NCI-H146 treated with DMSO at 0.1 percent for 48 hours (cell line): ENCODE measurements at regions not wholly inside any gene's neighbourhood (a gene's known extent, or its start where the extent isn't known, plus 50 kb on each side); places are given as distances from the start of the nearest gene placed in this dataset.

Source experiments
- DNase-seq: peaks from one replicate; lab custom pipeline; 2025; ENCODE audit not compliant: unreplicated experiment; lab: John Stamatoyannopoulos, UW

- DNase-seq, result peak; percentile 82
Measured at GRCh38 chr2:139357972-139358371, 577.8 kb upstream of the NXPH2 start.

GRCh38 chr2:139354518-139354917 lies 574.3 kb upstream of the NXPH2 start:
- DNase-seq, result no peak

GRCh38 chr2:139353874-139354273 lies 573.7 kb upstream of the NXPH2 start:
- no peak for DNase-seq

GRCh38 chr2:139317259-139317658 lies 537.1 kb upstream of the NXPH2 start:
- no peak for DNase-seq

GRCh38 chr2:139314059-139314458 lies 533.9 kb upstream of the NXPH2 start:
- DNase-seq, result no peak

- DNase-seq, result no peak
Measured at GRCh38 chr2:139296672-139297209, 516.6 kb upstream of the NXPH2 start.

GRCh38 chr2:139293992-139294548 lies 513.9 kb upstream of the NXPH2 start:
- no peak for DNase-seq

GRCh38 chr2:139281124-139281523 lies 500.9 kb upstream of the NXPH2 start:
- no peak for DNase-seq

GRCh38 chr2:139271879-139272278 lies 491.7 kb upstream of the NXPH2 start:
- DNase-seq, result no peak

GRCh38 chr2:139271149-139271548 lies 491.0 kb upstream of the NXPH2 start:
- peak; percentile 40 for DNase-seq

- DNase-seq, result no peak
Measured at GRCh38 chr2:139260052-139260430, 479.9 kb upstream of the NXPH2 start.

- DNase-seq, result no peak
Measured at GRCh38 chr2:139259422-139260051, 479.3 kb upstream of the NXPH2 start.

- no peak for DNase-seq
Measured at GRCh38 chr2:139241286-139241685, 461.1 kb upstream of the NXPH2 start.

GRCh38 chr2:139237023-139237422 lies 456.8 kb upstream of the NXPH2 start:
- no peak for DNase-seq

GRCh38 chr2:139230881-139231280 lies 450.7 kb upstream of the NXPH2 start:
- DNase-seq, result no peak

GRCh38 chr2:139228276-139228675 lies 448.1 kb upstream of the NXPH2 start:
- no peak for DNase-seq

- no peak for DNase-seq
Measured at GRCh38 chr2:139225961-139226360, 445.8 kb upstream of the NXPH2 start.

GRCh38 chr2:139218181-139218580 lies 438.0 kb upstream of the NXPH2 start:
- DNase-seq, result no peak

GRCh38 chr2:139217641-139218040 lies 437.5 kb upstream of the NXPH2 start:
- DNase-seq, result no peak

- DNase-seq, result no peak
Measured at GRCh38 chr2:139216435-139216834, 436.2 kb upstream of the NXPH2 start.

- no peak for DNase-seq
Measured at GRCh38 chr2:139214801-139215200, 434.6 kb upstream of the NXPH2 start.

- no peak for DNase-seq
Measured at GRCh38 chr2:139209586-139209985, 429.4 kb upstream of the NXPH2 start.

GRCh38 chr2:139201516-139201915 lies 421.3 kb upstream of the NXPH2 start:
- DNase-seq, result no peak
